CD4-positive, alpha-beta T cell (primary cell): ENCODE measurements at regions not wholly inside any gene's neighbourhood (a gene's known extent, or its start where the extent isn't known, plus 50 kb on each side); places are given as distances from the start of the nearest gene placed in this dataset.

ENCODE experiments used
- ATAC-seq: fragments of 200-7000 bp; cut with Tn5 transposase; one replicate; pipeline ENCODE4 v1.10.0; 2022; ENCODE audit warnings: mild to moderate bottlenecking; ENCODE audit not compliant: poor library complexity
- CTCF ChIA-PET: fragments of 350-600 bp; sonication (Branson Sonifier 250); formaldehyde crosslinking; loops from one replicate; lab custom pipeline; 2021; ENCODE audit warnings: antibody characterized with exemption, inconsistent platforms; lab: Charles Lee
- POLR2A ChIA-PET: fragments of 350-600 bp; sonication (Branson Sonifier 250); formaldehyde crosslinking; loops from one replicate; lab custom pipeline; 2021; ENCODE audit warnings: antibody characterized with exemption, inconsistent platforms; lab: Charles Lee
- DNase-seq, 14 experiments: peaks; one replicate each; pipeline ENCODE4 v3.0.0-alpha.2; 2013 to 2020; ENCODE audit warnings: mixed read lengths in 2 of 14
- H3K27ac ChIP-seq, 2 donors: one replicate each; pipeline versions ENCODE4 v1.5.1 to v1.7.0; 2013; ENCODE audit warnings: low read length in 2 of 2, low read depth in 1 of 2, mild to moderate bottlenecking in 1 of 2
- H3K27me3 ChIP-seq, 2 experiments: 1 replicate in 1 of 2; 2 replicates in 1 of 2; pipeline versions ENCODE4 v1.6.1 to v1.7.0; 2013; ENCODE audit warnings: low read length in 2 of 2, control low read depth in 1 of 2, mild to moderate bottlenecking in 1 of 2, moderate library complexity in 1 of 2; ENCODE audit not compliant: insufficient read depth in 2 of 2, control insufficient read depth in 1 of 2
- H3K36me3 ChIP-seq: one replicate; pipeline ENCODE4 v1.6.1; 2013; ENCODE audit warnings: low read length, control low read depth; ENCODE audit not compliant: insufficient read depth
- H3K4me1 ChIP-seq: one replicate; pipeline ENCODE4 v1.6.1; 2013; ENCODE audit warnings: low read length, control low read depth; ENCODE audit not compliant: insufficient read depth
- H3K4me3 ChIP-seq: one replicate; pipeline ENCODE4 v1.5.1; 2013; ENCODE audit warnings: mild to moderate bottlenecking, low read length, moderate library complexity
- H3K9me3 ChIP-seq, 2 experiments: 1 replicate in 1 of 2; 2 replicates in 1 of 2; pipeline versions ENCODE4 v1.6.1 to v1.7.0; 2013; ENCODE audit warnings: low read length in 2 of 2, mild to moderate bottlenecking in 2 of 2, control low read depth in 1 of 2, moderate library complexity in 1 of 2; ENCODE audit not compliant: control insufficient read depth in 1 of 2, insufficient read depth in 1 of 2
- H3K27ac Mint-ChIP-seq: one replicate; pipeline ENCODE4 v1.8.0; 2020; ENCODE audit warnings: mixed read lengths
- H3K27me3 Mint-ChIP-seq: one replicate; pipeline ENCODE4 v1.8.0; 2021; ENCODE audit warnings: mixed read lengths
- H3K36me3 Mint-ChIP-seq: one replicate; pipeline ENCODE4 v1.8.0; 2021; ENCODE audit warnings: low read depth, mixed read lengths
- H3K4me1 Mint-ChIP-seq: one replicate; pipeline ENCODE4 v1.8.0; 2021; ENCODE audit warnings: low read depth, mixed read lengths
- H3K4me3 Mint-ChIP-seq: one replicate; pipeline ENCODE4 v1.8.0; 2020; ENCODE audit warnings: mild to moderate bottlenecking, mixed read lengths
- H3K9me3 Mint-ChIP-seq: one replicate; pipeline ENCODE4 v1.8.0; 2020; ENCODE audit warnings: mixed read lengths
- intact Hi-C, 2 experiments: fragments of 100-400 bp; cut with DNase I in 1 of 2; cut with micrococcal nuclease in 1 of 2; formaldehyde crosslinking; loops; one replicate each; pipeline versions ENCODE4 v1.15.1 to v1.9.0; 2023 to 2025; cut with DNase I, micrococcal nuclease
- TF ChIP-seq, protein P1 (sequence below): fragments of 200-600 bp; IDR thresholded peaks from one replicate; pipeline ENCODE4 v1.8.0; 2022; ENCODE audit warnings: antibody characterized with exemption, mild to moderate bottlenecking

DNA sequence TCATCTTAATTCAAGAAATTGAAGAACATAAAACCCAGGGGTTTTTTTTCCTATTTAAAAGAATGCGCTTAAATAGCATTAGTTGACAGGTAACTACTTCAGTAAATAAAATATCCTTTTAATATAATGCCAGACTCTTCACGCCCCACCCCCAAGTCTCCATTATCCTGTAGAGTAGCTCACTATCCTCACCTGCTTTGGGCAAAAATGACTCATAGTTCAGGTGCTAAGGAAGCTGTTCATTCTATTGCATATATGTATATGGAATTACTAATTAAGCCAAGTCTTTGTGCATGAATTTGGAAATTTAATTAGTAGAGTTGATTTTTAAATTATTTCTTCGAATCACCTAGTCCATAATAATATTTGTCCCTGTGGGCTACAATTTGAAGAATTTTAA, 656.8 kb upstream of the ANKRD30A start:
- Histone ChIP-seq H3K4me1 (no peaks in the 10 kb centered on the region), H3K27me3 (no peaks in the 10 kb centered on the region), H3K27ac (no peak overlapping the region), H3K36me3 (no peaks in the 10 kb centered on the region), H3K9me3 (no peaks in the 10 kb centered on the region), H3K4me3 (no peak overlapping the region)
- DNase-seq (no peak), ATAC-seq (no peak)
- Mint-ChIP-seq H3K9me3 (no peaks in the 10 kb centered on the region), H3K27ac (no peak overlapping the region), H3K27me3 (no peaks in the 10 kb centered on the region), H3K36me3 (no peaks in the 10 kb centered on the region), H3K4me1 (no peaks in the 10 kb centered on the region), H3K4me3 (no peak overlapping the region)
- TF ChIP-seq, protein P1, sequence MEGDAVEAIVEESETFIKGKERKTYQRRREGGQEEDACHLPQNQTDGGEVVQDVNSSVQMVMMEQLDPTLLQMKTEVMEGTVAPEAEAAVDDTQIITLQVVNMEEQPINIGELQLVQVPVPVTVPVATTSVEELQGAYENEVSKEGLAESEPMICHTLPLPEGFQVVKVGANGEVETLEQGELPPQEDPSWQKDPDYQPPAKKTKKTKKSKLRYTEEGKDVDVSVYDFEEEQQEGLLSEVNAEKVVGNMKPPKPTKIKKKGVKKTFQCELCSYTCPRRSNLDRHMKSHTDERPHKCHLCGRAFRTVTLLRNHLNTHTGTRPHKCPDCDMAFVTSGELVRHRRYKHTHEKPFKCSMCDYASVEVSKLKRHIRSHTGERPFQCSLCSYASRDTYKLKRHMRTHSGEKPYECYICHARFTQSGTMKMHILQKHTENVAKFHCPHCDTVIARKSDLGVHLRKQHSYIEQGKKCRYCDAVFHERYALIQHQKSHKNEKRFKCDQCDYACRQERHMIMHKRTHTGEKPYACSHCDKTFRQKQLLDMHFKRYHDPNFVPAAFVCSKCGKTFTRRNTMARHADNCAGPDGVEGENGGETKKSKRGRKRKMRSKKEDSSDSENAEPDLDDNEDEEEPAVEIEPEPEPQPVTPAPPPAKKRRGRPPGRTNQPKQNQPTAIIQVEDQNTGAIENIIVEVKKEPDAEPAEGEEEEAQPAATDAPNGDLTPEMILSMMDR: no peak
- intact Hi-C loops: no loop called here
- ChIA-PET POLR2A (no interaction called here), CTCF (no interaction called here)

DNA sequence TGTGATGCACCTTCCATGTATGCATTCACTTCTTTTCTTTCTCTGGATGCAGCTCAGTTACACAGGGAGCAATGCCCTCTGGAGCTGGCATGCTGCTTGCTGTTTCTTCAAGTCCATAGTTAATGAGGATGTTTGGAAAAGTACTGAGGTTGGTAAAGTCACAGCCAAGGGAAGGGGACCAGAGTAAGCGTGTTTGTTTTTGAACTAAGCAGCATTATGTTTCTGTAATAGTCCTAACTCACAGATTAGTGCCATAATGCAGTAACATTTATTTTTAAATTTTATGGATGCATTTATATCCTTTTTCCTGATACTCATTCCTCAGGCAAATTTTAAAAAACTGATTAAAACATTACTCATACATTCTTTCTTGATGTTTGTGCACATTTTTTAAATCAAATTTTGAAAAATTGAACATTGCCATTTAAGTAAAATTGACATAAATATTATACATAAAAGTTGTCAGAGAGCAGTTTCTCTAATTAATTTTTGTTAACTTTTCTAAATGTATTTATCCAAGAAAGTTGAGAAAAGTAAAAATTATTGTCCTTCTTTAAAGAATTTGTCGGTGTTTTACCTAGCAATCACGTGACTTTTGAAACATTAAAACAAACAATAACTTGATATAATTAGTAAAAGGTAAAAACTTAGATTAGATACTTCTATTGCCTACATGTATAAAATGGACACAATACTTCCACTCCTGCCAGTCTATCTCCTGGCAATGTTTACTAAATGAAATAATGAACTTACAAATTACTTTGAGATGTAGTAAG, 659.6 kb upstream of the ANKRD30A start:
- Histone ChIP-seq H3K27me3 (no peaks in the 10 kb centered on the region), H3K36me3 (no peaks in the 10 kb centered on the region), H3K9me3 (no peaks in the 10 kb centered on the region), H3K27ac (no peak overlapping the region), H3K4me1 (no peaks in the 10 kb centered on the region), H3K4me3 (no peak overlapping the region)
- intact Hi-C loops: no loop called here
- no peak overlapping the region for H3K27ac Mint-ChIP-seq
- H3K4me3 Mint-ChIP-seq: no peak overlapping the region
- no peaks in the 10 kb centered on the region for H3K36me3 Mint-ChIP-seq
- POLR2A ChIA-PET: no interaction called here
- TF ChIP-seq, protein P1: no peak
- CTCF ChIA-PET: interaction anchor here (0.9 kb wide), 1 partner anchor 11 kb away, joined by 4 read pairs; no protein-coding TSS in a partner anchor
- no peaks in the 10 kb centered on the region for H3K27me3 Mint-ChIP-seq
- no peaks in the 10 kb centered on the region for H3K4me1 Mint-ChIP-seq
- peaks cover 2% of the 10 kb centered on the region for H3K9me3 Mint-ChIP-seq
- ATAC-seq (no peak), DNase-seq (no peak)

DNA sequence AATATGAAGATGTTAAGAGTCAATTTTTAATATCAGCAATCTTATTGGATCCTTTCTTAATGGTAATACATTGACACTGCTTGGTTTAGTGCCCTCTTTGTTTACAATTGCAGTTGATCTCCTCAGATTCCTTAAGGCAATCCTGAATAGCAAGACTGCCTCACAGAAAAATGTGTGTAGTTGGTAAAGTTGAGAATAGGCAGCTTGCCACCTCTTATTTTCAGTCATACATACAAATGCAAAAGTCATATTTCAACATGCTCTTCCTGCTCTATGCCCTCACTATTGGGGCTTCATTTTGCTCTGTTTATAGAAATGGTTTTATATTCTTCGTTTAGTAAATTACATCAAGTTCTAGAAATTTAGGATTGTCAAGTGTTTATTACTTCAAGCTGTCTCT, 661.1 kb upstream of the ANKRD30A start:
- no peak overlapping the region for H3K27ac ChIP-seq
- no peak for DNase-seq
- H3K9me3 ChIP-seq: no peaks in the 10 kb centered on the region
- no peak overlapping the region for H3K4me3 Mint-ChIP-seq
- intact Hi-C loops: no loop called here
- no peaks in the 10 kb centered on the region for H3K27me3 ChIP-seq
- no peaks in the 10 kb centered on the region for H3K4me1 ChIP-seq
- CTCF ChIA-PET: no interaction called here
- TF ChIP-seq, protein P1: no peak
- H3K36me3 Mint-ChIP-seq: no peaks in the 10 kb centered on the region
- no peak overlapping the region for H3K27ac Mint-ChIP-seq
- no peaks in the 10 kb centered on the region for H3K36me3 ChIP-seq
- ATAC-seq: no peak
- H3K4me1 Mint-ChIP-seq: no peaks in the 10 kb centered on the region
- POLR2A ChIA-PET: no interaction called here
- no peaks in the 10 kb centered on the region for H3K27me3 Mint-ChIP-seq
- peaks cover 3% of the 10 kb centered on the region for H3K9me3 Mint-ChIP-seq
- no peak overlapping the region for H3K4me3 ChIP-seq
